ENCODE measurements at regions not wholly inside any gene's neighbourhood (a gene's known extent, or its start where the extent isn't known, plus 50 kb on each side); places are given as distances from the start of the nearest gene placed in this dataset.

DNA sequence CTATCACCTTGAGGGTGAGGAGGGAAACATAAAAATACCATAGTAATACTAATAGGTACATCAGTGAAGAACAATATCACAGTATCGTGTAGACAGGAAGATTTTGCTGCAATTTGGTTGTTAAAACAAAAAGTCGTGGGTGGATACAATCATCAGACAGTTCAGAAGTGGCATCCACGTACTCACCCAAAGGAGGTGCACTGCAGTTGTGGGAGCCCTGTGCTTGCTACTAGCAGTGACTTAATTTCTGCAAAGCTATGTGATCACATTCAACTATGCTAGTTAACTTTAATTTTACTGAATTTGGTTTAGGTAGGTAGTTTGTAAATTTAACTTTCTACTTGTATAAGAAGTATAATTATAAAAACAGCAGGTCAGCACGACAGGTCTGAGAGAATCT, 188.2 kb upstream of the SGK1 start:
- POLR2A ChIA-PET = no interaction called here
- no TSS peak for BruUV-seq (replicated peaks)

More for the DNA sequence above, 188.2 kb upstream of the SGK1 start:
- Histone ChIP-seq H4K20me1 (replicated peaks; ENCODE audit: control insufficient read depth, insufficient read depth, low read length) (no peaks in the 10 kb centered on the region), H3K9me1 (ENCODE audit: control insufficient read depth, insufficient read depth, low read length) (no peaks in the 10 kb centered on the region), H3K9me3 (replicated peaks; ENCODE audit: control insufficient read depth, insufficient read depth, low read depth, low read length) (no peaks in the 10 kb centered on the region), H3K4me3 (no peak overlapping the region), H3K4me1 (replicated peaks in 1 of 2; ENCODE audit: control insufficient read depth in 2 of 2, insufficient read depth in 2 of 2, low read length in 2 of 2) (peaks cover 0 to 7% of the 10 kb centered on the region in 2 experiments; a peak in 3 of 5 replicates), H2AFZ (ENCODE audit: low read depth, low read length) (no peak overlapping the region), H3K36me3 (ENCODE audit: control insufficient read depth, insufficient read depth, low read length) (no peaks in the 10 kb centered on the region), H3K27ac (ENCODE audit: extremely low read depth, low read depth, low read length) (no peak overlapping the region), H3K79me2 (ENCODE audit: control insufficient read depth, insufficient read depth, low read length) (no peaks in the 10 kb centered on the region), H3K9ac (ENCODE audit: insufficient read depth in 1 of 2, low read depth in 2 of 2, low read length in 2 of 2) (no peak overlapping the region), H3K4me2 (ENCODE audit: insufficient read depth, low read length) (no peak overlapping the region), H3K27me3 (ENCODE audit: control insufficient read depth in 2 of 2, insufficient read depth in 2 of 2, low read length in 2 of 2) (peaks cover 0 to 6% of the 10 kb centered on the region in 2 experiments; a peak in 1 of 5 replicates)
- DNase-seq (ENCODE audit: extremely low read depth in 1 of 4, low spot score in 3 of 4) = no peak
- in situ Hi-C loops (cut with MboI) = no loop called here
- CTCF ChIA-PET (ENCODE audit: low intra/inter-chr PET ratio) = no interaction called here
- FAIRE-seq = no peak
- intact Hi-C loops (cut with micrococcal nuclease) = no loop called here
- WGBS (ENCODE audit: insufficient coverage, low coverage, missing lambda C conversion rate) = 12% methylated on average over 4 of the region's 4 CpGs
- TF ChIP-seq BCOR (IDR thresholded peaks at IDR 0.05) (no peak), ZNF239 (CRISPR knock-in tag; IDR thresholded peaks at IDR 0.05) (no peak), RBBP5 (IDR thresholded peaks at IDR 0.05; ENCODE audit: borderline replicate concordance, insufficient read depth, low read length, poor library complexity, severe bottlenecking) (no peak), KAT7 (CRISPR knock-in tag; IDR thresholded peaks at IDR 0.05; ENCODE audit: borderline replicate concordance) (no peak), NFIC (IDR thresholded peaks at IDR 0.05) (no peak), POLR2H (tag; IDR thresholded peaks at IDR 0.05; ENCODE audit: low read depth) (no peak), HNRNPK (IDR thresholded peaks at IDR 0.05; ENCODE audit: low read depth, low read length, poor library complexity, severe bottlenecking) (no peak), YY1 (IDR thresholded peaks at IDR 0.05; ENCODE audit: borderline replicate concordance in 1 of 3, control insufficient read depth in 1 of 3, extremely low read depth in 1 of 3, insufficient read depth in 3 of 3, insufficient read length in 1 of 3, insufficient replicate concordance in 2 of 3, low read depth in 1 of 3, low read length in 2 of 3) (no peak), HSF4 (CRISPR knock-in tag; IDR thresholded peaks at IDR 0.05; ENCODE audit: borderline replicate concordance) (no peak), HNRNPLL (IDR thresholded peaks at IDR 0.05; ENCODE audit: low read depth, low read length, poor library complexity, severe bottlenecking) (no peak), KAT8 (IDR thresholded peaks at IDR 0.05; ENCODE audit: low read depth) (no peak), IFI16 (CRISPR knock-in tag; IDR thresholded peaks at IDR 0.05) (no peak), ZNF561 (CRISPR knock-in tag; conservative IDR thresholded peaks at IDR 0.05) (no peak), RFX7 (CRISPR knock-in tag; IDR thresholded peaks at IDR 0.05) (no peak), PYGO2 (tag; IDR thresholded peaks at IDR 0.05) (no peak), CTBP1 (IDR thresholded peaks at IDR 0.05; ENCODE audit: borderline replicate concordance) (no peak)
- TF ChIP-seq, protein P1, sequence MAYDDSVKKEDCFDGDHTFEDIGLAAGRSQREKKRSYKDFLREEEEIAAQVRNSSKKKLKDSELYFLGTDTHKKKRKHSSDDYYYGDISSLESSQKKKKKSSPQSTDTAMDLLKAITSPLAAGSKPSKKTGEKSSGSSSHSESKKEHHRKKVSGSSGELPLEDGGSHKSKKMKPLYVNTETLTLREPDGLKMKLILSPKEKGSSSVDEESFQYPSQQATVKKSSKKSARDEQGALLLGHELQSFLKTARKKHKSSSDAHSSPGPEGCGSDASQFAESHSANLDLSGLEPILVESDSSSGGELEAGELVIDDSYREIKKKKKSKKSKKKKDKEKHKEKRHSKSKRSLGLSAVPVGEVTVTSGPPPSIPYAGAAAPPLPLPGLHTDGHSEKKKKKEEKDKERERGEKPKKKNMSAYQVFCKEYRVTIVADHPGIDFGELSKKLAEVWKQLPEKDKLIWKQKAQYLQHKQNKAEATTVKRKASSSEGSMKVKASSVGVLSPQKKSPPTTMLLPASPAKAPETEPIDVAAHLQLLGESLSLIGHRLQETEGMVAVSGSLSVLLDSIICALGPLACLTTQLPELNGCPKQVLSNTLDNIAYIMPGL (CRISPR knock-in tag; IDR thresholded peaks at IDR 0.05) = no peak
- TF ChIP-seq, protein P2, sequence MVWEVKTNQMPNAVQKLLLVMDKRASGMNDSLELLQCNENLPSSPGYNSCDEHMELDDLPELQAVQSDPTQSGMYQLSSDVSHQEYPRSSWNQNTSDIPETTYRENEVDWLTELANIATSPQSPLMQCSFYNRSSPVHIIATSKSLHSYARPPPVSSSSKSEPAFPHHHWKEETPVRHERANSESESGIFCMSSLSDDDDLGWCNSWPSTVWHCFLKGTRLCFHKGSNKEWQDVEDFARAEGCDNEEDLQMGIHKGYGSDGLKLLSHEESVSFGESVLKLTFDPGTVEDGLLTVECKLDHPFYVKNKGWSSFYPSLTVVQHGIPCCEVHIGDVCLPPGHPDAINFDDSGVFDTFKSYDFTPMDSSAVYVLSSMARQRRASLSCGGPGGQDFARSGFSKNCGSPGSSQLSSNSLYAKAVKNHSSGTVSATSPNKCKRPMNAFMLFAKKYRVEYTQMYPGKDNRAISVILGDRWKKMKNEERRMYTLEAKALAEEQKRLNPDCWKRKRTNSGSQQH (CRISPR knock-in tag; IDR thresholded peaks at IDR 0.05) = no peak
- TF ChIP-seq, protein P3, sequence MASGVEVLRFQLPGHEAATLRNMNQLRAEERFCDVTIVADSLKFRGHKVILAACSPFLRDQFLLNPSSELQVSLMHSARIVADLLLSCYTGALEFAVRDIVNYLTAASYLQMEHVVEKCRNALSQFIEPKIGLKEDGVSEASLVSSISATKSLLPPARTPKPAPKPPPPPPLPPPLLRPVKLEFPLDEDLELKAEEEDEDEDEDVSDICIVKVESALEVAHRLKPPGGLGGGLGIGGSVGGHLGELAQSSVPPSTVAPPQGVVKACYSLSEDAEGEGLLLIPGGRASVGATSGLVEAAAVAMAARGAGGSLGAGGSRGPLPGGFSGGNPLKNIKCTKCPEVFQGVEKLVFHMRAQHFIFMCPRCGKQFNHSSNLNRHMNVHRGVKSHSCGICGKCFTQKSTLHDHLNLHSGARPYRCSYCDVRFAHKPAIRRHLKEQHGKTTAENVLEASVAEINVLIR (CRISPR knock-in tag; IDR thresholded peaks at IDR 0.05) = no peak
- ATAC-seq = no peak
